ENCODE measurements at regions not wholly inside any gene's neighbourhood (a gene's known extent, or its start where the extent isn't known, plus 50 kb on each side); places are given as distances from the start of the nearest gene placed in this dataset.
"Not testable (repeated sequence)": the region's sequence is repeated elsewhere in the genome, so short reads cannot be mapped to it uniquely, and the experiment has no call there.

GRCh38 chr5:98519571-98519970, 253.9 kb upstream of the RGMB start:
- no peak for DNase-seq

- no peak for DNase-seq
Observed at GRCh38 chr5:98521821-98522220, 251.6 kb upstream of the RGMB start.

- DNase-seq: no peak
Observed at GRCh38 chr5:98524773-98525172, 248.7 kb upstream of the RGMB start.

- DNase-seq: no peak
Observed at GRCh38 chr5:98527846-98528245, 245.6 kb upstream of the RGMB start.

- DNase-seq: no peak
Observed at GRCh38 chr5:98529321-98529720, 244.1 kb upstream of the RGMB start.

GRCh38 chr5:98530224-98530623, 243.2 kb upstream of the RGMB start:
- DNase-seq: no peak

- peak; percentile 67 to 72 for DNase-seq
Observed at GRCh38 chr5:98535901-98536300, 237.6 kb upstream of the RGMB start.

- DNase-seq: no peak
Observed at GRCh38 chr5:98540056-98540455, 233.4 kb upstream of the RGMB start.

GRCh38 chr5:98541641-98542040, 231.8 kb upstream of the RGMB start:
- no peak for DNase-seq

- DNase-seq: no peak
Observed at GRCh38 chr5:98543490-98543889, 230.0 kb upstream of the RGMB start.

GRCh38 chr5:98546924-98547323, 226.5 kb upstream of the RGMB start:
- DNase-seq: not testable (repeated sequence)

GRCh38 chr5:98556712-98557111, 216.8 kb upstream of the RGMB start:
- DNase-seq: no peak

GRCh38 chr5:98557916-98558315, 215.5 kb upstream of the RGMB start:
- DNase-seq: no peak

GRCh38 chr5:98563885-98564653, 209.4 kb upstream of the RGMB start:
- DNase-seq: peak in 1 of 2 experiments; percentile 3

GRCh38 chr5:98564836-98565235, 208.6 kb upstream of the RGMB start:
- no peak for DNase-seq

- no peak for DNase-seq
Observed at GRCh38 chr5:98568336-98568735, 205.1 kb upstream of the RGMB start.

GRCh38 chr5:98569288-98569687, 204.2 kb upstream of the RGMB start:
- DNase-seq: no peak

- no peak for DNase-seq
Observed at GRCh38 chr5:98570010-98570409, 203.5 kb upstream of the RGMB start.

- no peak for DNase-seq
Observed at GRCh38 chr5:98570661-98571191, 202.7 kb upstream of the RGMB start.

GRCh38 chr5:98573834-98574320, 199.6 kb upstream of the RGMB start:
- no peak for DNase-seq

- DNase-seq: no peak
Observed at GRCh38 chr5:98576275-98576674, 197.2 kb upstream of the RGMB start.

GRCh38 chr5:98578438-98578837, 195.0 kb upstream of the RGMB start:
- no peak for DNase-seq

- DNase-seq: no peak
Observed at GRCh38 chr5:98581112-98581997, 192.1 kb upstream of the RGMB start.

- no peak for DNase-seq
Observed at GRCh38 chr5:98583586-98583985, 189.9 kb upstream of the RGMB start.
